Glomerular visceral epithelial cell (primary cell): ENCODE measurements at regions not wholly inside any gene's neighbourhood (a gene's known extent, or its start where the extent isn't known, plus 50 kb on each side); places are given as distances from the start of the nearest gene placed in this dataset.
A peak's percentile ranks its signal among the peaks of the same experiment; 100 is the strongest.
"Not testable (repeated sequence)": the region's sequence is repeated elsewhere in the genome, so short reads cannot be mapped to it uniquely, and the experiment has no call there.

Experiments used
- DNase-seq: peaks from one replicate; pipeline ENCODE4 v3.0.0-alpha.2; 2016; ENCODE audit errors: extremely low spot score

DNA sequence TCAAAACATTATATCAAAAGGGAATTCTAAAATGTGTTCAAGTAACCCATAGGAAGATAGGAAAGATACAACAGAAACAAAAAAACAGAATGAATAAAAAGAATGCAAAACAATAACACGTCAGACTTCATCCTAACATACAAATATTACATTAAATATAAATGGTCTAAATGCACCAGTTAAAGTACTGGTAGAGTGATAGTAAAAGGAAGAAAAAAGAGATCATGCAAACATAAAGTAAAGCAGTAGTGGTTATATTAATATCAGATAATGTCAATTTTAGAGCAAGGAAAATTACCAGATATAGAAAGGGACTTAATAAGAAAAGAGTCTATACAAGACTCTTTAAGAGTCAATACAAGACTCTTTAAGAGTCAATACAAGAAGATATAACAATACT is 755.7 kb downstream of the MCTP2 start:
- DNase-seq = no peak

DNA sequence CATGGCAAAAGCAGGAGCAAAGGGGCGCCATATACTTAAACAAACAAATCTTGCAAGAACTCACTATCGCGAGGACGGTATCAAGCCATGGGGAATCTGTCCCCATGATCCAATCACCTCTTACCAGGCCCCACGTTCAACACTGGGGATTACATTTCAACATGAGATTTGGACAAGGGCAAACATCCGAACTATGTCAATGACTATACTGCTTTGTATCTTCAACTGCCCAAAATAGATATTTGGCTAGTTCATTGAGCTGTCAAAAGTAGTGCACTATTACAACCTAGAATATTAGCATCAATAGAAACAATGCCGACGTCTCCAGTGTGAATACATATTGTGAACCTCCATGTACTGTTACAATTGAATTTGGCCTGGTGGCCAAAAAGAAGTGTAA is 760.4 kb downstream of the MCTP2 start:
- DNase-seq = no peak

DNA sequence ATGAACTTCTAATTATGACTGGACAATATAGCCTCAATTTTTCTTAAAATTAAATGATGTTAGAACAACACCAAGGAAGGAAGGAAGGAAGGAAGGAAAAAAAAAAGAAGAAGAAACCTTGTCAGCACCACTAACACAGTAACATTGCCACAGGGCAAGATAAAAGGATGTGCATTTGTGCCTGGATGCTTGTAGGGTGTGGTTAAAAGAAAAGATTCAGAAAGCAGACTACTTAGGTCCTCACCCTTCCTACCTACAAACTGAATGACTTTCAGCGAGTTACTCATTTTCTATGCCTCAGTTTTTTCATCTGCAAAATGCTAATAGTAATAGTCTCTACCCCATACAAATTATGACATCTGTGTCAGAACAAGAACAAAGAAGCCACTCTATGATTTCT is 778.3 kb downstream of the MCTP2 start:
- DNase-seq = no peak

DNA sequence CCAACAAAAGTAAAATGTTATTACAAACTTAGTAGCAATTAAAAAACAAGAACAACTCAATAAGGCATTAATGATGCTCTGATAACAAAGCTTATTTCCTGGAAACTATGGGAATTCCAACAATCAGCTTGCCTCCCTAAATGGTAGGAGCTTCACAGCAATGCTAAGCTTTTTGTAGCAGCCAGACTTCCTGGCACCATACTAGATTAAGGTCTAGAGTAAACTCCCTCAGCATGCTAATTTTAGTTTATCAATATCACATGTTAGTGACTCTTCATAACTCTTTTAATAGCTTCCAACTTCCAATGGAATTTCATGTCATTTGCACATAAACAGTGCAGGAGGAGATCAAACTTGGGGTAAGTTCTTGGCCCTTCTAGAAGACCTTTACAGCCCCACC is 782.0 kb downstream of the MCTP2 start:
- no peak for DNase-seq

DNA sequence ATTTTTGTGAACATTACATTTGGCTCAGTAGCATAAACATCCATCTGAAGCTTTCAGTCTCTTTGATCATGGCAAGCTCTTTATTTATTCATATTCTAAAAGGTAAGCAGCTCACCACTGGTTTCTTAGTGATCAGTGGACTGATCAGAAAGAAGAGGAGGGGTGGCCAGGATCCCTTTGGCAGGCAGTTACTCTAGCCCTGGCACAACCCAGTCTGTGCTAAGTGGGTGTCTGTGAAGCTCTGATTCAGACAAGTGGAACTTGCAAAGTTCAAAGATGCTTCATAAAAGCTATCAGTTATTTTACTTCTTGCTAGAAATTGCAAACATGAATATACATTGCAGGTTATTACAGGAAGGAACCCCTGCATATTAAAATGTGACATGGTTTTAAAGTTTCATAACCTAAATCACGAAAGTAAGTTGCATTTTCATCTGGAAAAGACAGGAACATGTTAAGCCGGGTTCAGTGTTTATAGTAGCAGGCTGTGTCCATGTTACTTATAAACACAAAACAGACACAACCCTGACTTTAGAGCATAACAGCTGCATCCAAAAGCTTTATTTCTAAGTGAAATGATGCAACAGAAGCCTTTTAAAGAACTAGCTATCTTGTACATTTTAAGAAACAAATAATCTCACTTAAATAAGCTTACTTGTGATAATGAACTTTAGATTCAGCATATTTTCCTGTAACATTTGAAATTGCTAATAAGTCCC is 785.3 kb downstream of the MCTP2 start:
- DNase-seq = no peak

DNA sequence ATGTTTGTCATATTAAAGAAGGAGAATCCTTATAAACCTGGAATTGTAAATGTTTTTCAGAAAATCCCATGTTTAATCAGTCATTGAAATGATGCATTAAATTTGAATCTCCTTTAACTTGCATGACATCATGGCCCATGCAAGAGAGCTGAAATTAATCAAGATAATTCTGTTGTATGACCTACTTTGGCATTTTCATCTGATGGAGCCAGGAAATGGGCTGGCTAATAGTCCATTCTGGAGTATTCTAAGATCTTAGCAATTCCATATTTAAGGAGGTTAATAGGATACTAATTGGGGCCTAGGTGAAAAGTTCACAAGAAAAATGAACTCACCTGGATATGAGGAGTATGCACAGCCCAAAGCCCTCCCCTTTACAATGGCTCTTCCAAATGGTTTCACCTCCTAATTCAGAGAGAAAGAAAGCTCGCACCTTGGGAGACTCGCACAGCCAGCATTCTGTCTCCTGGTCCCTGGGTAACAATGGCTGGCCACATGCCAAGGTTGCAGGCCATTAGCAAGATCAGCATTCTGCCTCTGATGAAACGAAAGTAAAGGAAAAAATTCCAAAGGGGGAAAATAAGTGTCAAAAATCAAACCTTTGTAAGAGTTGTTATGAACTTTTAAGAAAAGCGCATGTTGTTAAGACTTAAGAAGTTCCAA is 786.4 kb downstream of the MCTP2 start:
- peak; percentile 31 for DNase-seq

DNA sequence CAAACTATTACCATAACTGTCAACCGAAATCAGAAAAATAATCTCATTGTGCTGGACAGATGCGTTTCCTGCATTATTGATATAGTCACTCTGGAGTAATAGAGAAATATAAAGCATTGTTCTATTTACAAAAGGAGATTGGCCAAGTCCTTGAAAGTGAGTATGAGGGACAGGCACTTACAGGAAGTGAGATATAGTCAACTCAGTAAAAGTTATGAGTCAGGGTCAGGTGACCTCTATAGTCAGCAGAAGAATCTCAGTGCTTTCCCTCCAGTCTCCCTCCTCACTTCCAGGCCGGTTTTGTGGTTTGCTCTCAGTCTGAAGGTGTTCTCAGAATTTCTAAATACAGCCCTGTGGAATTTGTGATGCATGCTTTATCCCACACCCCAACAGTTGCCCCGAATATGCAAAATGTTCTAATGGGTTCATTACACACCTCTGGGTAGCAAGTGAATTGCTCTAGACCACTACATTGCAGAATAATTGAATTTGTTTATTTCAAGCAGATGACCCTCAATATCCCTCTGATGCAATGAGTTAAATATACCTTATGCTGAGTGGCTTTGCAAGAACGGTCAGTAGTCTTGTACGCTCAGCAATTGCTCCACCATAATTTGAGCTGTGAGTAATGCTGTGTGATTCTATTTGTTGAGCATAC is 787.7 kb downstream of the MCTP2 start:
- DNase-seq = peak; percentile 83

DNA sequence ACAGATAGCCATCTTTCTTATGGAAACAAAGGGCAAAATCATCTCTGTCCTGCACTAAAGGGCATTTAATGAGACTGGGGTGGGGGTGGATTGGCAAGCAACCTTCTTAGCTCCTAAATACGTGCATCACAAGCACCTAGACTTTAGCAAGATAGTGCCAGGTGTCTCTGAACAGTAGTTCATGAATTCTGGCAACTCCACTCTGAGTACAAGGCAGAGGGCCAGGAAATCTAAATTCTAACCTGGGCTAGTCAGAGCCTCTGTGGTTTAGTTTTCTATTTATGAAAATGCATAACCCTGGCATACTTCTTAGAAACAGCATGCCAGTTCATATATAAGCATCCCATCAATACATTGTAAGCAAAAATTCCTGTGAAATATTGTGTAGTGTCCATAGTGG is 788.5 kb downstream of the MCTP2 start:
- DNase-seq = peak; percentile 15

DNA sequence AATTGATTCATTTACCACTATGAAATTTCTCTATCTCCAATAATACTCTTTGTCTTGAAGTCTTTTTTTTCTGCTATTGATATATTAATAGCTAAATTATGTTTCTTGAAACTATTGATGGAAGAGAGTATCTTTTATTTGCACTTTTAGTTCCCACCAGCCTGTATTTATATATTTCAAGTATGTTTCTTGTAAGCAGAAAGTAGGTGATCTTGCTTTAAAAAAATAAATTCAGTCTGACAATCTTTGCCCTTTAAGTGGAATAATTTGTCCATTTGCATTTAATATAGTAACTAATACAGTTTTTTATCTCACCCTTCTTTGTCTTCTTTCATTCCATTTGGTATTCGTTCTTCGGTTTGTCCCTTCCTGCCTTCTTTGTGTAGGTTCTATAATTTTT is 790.5 kb downstream of the MCTP2 start:
- DNase-seq = no peak

DNA sequence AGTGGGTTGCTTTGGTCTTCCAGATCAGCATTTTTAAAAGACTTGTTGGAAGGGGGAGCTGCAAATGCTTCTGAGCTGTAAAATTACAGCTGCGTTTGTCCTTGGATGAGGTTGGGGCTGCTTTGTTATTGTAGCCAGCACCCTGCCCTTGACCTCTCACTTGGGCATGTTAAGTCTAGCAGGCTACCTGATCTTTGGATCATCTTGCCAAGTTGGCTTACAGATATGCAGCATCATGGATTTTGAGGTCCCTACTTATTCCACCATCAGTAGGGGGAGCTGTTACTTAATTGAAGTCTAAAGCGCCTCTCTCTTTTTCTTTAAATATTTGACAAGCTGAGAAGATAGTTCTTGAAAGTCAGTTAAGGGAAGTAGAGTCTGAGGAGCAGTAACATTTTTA is 793.0 kb downstream of the MCTP2 start:
- peak; percentile 9 for DNase-seq

DNA sequence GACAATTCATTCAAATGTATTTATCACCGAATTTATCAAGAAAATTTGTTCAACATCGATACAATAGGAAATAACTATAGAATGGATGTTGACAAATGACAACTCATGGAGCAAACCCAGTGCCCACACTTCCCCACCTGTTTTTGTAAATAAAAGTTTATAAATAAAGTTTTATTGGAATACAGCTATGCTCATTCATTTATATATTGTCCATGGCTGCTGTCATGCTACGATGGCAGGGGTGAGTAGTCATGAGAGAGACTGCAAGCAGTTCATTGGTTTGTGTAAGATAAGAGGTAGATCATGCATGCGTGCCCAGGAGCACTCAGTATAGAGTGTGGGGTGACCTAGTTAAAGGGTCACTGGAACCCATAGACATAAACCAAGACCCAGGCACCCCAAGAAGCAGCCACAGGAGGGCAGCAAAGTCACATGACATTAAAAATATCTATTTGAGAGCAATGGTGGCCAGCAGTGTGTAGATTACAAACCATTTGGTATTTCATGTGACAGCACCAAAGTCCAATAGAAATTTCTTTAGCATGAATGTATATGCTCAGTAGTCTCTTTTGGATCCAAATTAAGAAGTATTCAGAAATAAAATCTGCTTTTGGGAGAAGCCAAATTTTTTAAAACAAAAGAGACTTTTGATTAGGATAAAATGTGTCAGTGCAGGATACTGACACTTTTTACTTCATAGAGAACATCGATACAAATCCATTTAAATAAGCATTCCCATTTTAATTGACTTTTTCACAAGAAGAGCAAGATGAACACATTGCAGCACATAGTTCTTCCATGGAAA is 794.8 kb downstream of the MCTP2 start:
- DNase-seq = peak; percentile 65

DNA sequence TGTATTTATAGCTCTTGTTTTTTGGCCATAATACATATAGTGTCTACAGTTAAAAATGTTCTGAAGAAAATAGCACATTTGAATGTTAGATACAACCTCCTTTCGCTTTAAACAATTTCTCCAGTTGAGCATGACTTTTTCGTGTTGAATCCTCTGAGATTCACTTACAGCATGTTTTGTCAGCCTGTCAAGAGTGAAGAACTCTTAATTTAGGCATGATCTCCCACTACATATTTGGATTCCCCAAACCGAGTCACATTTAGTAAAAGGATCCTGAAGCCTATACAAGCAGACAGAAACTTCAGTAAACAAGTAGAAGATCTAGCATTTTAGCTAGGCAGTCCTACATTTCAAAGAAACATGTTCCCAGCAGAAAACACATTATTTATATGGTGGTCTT is 796.6 kb downstream of the MCTP2 start:
- no peak for DNase-seq

DNA sequence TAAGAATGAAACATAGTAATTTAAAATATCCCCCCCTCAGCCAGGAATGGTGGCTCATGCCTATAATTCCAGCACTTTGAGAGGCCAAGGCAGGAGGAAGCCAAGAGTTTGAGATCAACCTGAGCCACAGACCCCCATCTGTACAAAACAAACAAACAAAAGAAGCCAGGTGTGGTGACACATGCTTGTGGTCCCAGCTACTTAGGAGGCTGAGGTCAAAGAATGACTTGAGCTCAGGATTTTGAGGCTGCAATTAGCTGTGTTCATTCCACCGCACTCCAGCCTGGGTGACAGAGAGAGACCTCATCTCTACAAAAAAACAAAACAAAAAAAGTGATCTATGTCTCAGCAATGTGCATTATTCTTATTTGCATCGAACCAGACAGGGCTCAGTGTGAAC is 800.8 kb downstream of the MCTP2 start:
- peak; percentile 54 for DNase-seq

DNA sequence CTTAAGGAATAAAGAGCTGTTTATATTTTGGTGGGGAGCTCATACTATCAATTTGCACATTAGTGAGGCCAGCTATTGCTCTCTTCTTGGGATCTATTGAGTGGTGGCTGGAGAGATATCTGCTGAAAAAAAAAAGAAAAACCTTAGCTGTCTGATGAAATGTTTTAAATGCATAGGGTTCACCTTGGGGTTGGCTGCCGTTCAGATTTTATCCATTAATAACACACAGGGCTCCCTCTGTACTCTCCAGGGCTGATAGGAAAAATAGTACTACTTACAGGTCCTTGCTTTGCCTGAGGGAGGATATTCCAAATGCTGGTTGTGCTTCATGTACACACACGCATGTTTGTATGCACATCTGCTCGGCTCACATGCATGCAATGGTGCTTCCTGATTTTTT is 803.7 kb downstream of the MCTP2 start:
- DNase-seq = no peak

DNA sequence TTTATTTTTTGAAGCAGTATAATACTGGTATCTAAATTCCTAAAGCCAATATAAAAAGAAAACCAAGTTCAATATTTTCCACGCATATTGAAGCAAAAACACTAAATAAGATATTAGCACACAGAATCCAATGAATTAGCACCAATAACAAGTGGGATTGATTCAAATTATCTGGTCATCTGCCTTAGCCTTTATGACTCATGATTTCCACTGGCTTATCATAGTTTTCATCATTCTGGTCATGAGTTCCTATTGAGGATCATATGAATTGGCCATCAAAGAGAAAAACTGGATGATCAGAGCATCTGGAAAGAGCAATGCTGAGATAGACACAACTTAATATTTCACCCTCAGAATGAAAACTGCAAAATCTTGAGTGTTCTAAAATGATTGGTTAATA is 809.9 kb downstream of the MCTP2 start:
- no peak for DNase-seq

DNA sequence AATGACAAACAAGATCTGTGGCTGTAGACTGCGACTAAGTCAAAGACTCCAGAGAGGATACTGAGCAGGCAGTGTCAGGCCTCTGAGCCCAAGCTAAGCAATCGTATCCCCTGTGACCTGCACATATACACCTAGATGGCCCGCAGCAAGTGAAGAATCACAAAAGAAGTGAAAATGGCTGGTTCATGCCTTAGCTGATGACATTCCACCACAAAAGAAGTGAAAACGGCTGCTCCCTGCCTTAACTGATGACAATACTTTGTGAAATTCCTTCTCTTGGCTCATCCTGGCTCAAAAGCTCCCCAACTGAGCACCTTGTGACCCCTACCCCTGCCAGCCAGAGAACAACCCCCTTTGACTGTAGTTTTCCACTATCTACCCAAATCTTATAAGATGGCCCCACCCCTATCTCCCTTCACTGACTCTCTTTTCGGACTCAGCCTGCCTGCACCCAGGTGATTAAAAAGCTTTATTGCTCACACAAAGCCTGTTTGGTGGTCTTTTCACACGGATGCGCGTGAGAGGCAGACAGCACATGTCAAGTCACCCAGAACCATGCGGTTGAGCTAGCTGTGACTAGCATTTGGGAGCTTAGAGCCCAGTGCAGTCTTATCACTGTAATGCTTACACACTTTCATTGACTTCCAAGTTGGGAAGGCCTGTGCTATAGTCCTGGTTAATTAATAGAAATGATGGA is 812.0 kb downstream of the MCTP2 start:
- DNase-seq = not testable (repeated sequence)

DNA sequence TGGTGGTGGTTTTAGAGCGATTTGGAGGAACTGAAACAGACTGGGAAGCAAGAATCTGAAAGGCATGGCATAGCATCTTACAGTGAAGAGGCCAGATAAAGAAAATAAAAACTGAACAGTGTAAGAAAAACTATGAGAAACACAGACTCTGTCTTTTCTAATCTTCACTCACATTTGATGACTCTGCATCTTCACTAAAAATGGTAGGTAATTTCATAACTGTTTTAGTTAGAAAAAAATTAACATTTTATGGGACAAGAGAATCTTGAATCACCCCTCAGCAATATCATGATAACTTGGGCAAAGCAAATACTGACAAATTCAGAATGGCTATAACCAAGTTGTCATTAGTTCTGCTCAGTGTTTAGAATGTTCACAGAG is 812.6 kb downstream of the MCTP2 start:
- no peak for DNase-seq

DNA sequence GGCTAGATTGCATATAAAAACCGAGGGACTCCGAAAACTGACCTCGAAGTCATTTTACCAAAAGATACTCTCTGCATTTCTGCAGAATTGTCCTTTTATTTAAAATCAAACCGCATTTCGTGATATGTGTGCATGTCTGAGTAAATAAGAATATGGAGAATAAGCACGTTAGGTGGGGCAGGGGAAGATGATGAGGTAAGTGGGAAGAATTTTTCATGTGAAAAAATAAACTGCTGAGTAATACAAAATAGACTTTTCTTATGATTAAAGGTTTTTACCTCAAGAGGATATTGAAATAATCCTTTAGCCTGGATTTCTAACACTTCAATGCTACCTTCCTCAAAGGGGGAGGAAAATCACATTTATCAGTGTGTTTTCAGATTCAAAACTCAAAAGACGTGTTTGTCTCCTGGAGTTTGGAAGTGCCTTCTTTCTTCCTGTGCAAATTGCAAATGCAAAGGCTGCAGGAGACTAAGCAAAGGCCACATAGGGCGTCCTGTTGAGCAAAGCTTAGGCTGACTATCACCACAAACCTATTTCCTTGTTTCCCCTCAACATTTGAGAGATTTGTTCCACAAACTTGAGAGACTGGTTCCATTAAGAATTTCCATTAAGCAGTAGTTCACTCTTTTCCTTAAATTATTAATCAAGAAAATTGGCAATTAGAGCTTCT is 813.5 kb downstream of the MCTP2 start:
- DNase-seq = no peak

DNA sequence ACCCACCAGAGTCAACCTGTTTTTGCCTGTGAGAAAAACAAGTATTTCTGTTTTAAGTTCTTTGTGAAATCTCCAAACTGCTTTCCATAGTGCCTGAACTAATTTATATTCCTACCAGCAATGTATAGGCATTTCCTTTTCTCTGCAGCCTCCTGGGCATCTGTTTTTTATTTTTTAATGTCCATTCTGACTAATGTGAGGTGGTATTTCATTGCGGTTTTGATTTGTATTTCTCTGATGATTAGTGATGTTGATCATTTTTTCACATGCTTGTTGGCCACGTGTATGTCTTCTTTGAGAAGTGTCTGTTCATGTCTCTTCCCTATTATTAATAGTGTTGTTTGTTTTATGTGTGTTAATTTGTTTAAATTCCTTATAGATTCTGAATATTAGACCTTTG is 820.5 kb downstream of the MCTP2 start:
- no peak for DNase-seq

DNA sequence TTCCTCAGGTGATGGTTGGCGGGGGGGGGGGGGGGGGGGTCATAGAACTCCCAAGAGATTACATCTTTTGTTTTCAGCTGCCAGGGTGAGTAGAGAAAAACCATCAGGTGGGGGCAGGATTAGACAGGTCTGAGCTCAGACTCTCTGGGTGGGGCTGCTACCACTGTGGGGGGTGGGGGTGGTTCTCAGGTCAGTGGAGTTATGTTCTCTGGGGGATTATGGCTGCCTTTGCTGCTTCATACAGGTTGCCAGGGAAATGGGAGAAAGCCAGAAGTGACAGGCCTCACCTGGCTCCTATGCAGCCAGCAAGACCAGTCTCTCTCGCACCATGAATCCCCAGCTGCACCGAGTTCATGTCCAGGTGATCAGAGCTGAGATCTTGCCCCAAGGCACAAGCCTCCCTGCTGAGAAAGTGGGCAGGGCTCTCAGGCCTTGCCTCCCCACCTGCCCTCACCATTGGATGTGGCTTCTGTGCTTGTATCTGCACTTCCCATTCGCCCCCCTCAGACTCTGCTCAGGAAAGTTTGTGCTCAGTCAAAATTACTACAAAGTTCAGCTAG is 828.1 kb downstream of the MCTP2 start:
- DNase-seq = no peak
